NCI-H2107 (cell line): ENCODE measurements at regions not wholly inside any gene's neighbourhood (a gene's known extent, or its start where the extent isn't known, plus 50 kb on each side); places are given as distances from the start of the nearest gene placed in this dataset.

Experiments
- DNase-seq: peaks from one replicate; lab custom pipeline; 2025; lab: John Stamatoyannopoulos, UW

GRCh38 chr4:129897111-129897510, 801.2 kb downstream of the C4orf33 start:
- no peak for DNase-seq

GRCh38 chr4:129899849-129900248, 803.9 kb downstream of the C4orf33 start:
- no peak for DNase-seq

GRCh38 chr4:129900430-129900953, 804.5 kb downstream of the C4orf33 start:
- no peak for DNase-seq

GRCh38 chr4:129901205-129901604, 805.3 kb downstream of the C4orf33 start:
- DNase-seq = no peak

- no peak for DNase-seq
Measured at GRCh38 chr4:129903861-129904260, 807.9 kb downstream of the C4orf33 start.

GRCh38 chr4:129905256-129905655, 809.3 kb downstream of the C4orf33 start:
- DNase-seq = no peak

- DNase-seq = no peak
Measured at GRCh38 chr4:129908117-129908516, 812.2 kb downstream of the C4orf33 start.

GRCh38 chr4:129916991-129917390, 821.0 kb downstream of the C4orf33 start:
- no peak for DNase-seq

- DNase-seq = no peak
Measured at GRCh38 chr4:129917651-129918050, 821.7 kb downstream of the C4orf33 start.

- no peak for DNase-seq
Measured at GRCh38 chr4:129926936-129927335, 831.0 kb downstream of the C4orf33 start.

- DNase-seq = no peak
Measured at GRCh38 chr4:129929052-129929451, 833.1 kb downstream of the C4orf33 start.

- no peak for DNase-seq
Measured at GRCh38 chr4:129929984-129930383, 834.0 kb downstream of the C4orf33 start.

GRCh38 chr4:129950217-129950616, 854.3 kb downstream of the C4orf33 start:
- no peak for DNase-seq

GRCh38 chr4:129966175-129966574, 870.2 kb downstream of the C4orf33 start:
- DNase-seq = no peak

- DNase-seq = no peak
Measured at GRCh38 chr4:129968366-129968765, 872.4 kb downstream of the C4orf33 start.

GRCh38 chr4:129968778-129969177, 872.8 kb downstream of the C4orf33 start:
- no peak for DNase-seq

GRCh38 chr4:129970801-129971200, 874.8 kb downstream of the C4orf33 start:
- no peak for DNase-seq

GRCh38 chr4:129971419-129971818, 875.5 kb downstream of the C4orf33 start:
- no peak for DNase-seq

- no peak for DNase-seq
Measured at GRCh38 chr4:129972257-129972656, 876.3 kb downstream of the C4orf33 start.

GRCh38 chr4:129974730-129975129, 878.8 kb downstream of the C4orf33 start:
- DNase-seq = no peak

- DNase-seq = no peak
Measured at GRCh38 chr4:129978315-129978714, 882.4 kb downstream of the C4orf33 start.

GRCh38 chr4:129988957-129989356, 893.0 kb downstream of the C4orf33 start:
- DNase-seq = no peak

- no peak for DNase-seq
Measured at GRCh38 chr4:129994715-129995114, 898.8 kb downstream of the C4orf33 start.

- DNase-seq = no peak
Measured at GRCh38 chr4:129998436-129999150, 902.6 kb downstream of the C4orf33 start.
